ENCODE measurements at regions not wholly inside any gene's neighbourhood (a gene's known extent, or its start where the extent isn't known, plus 50 kb on each side); places are given as distances from the start of the nearest gene placed in this dataset.

- CTCF ChIA-PET (ENCODE audit: low intra/inter-chr PET ratio), result no interaction called here
- in situ Hi-C loops (cut with MboI) (no loop called here), intact Hi-C loops (cut with micrococcal nuclease) (no loop called here)
- no peak for DNase-seq (ENCODE audit: extremely low read depth in 1 of 4, low spot score in 3 of 4)
- Histone ChIP-seq H3K9me1 (ENCODE audit: control insufficient read depth, insufficient read depth, low read length) (no peaks in the 10 kb centered on the region), H3K27ac (ENCODE audit: extremely low read depth, low read depth, low read length) (no peak overlapping the region), H4K20me1 (replicated peaks; ENCODE audit: control insufficient read depth, insufficient read depth, low read length) (no peaks in the 10 kb centered on the region), H3K27me3 (ENCODE audit: control insufficient read depth in 2 of 2, insufficient read depth in 2 of 2, low read length in 2 of 2) (peaks cover 0 to 4% of the 10 kb centered on the region in 2 experiments; a peak in 1 of 5 replicates), H3K4me2 (ENCODE audit: insufficient read depth, low read length) (no peak overlapping the region), H3K9ac (ENCODE audit: insufficient read depth in 1 of 2, low read depth in 2 of 2, low read length in 2 of 2) (no peak overlapping the region), H3K4me1 (replicated peaks in 1 of 2; ENCODE audit: control insufficient read depth in 2 of 2, insufficient read depth in 2 of 2, low read length in 2 of 2) (no peaks in the 10 kb centered on the region; a peak in 2 of 5 replicates), H3K9me3 (replicated peaks; ENCODE audit: control insufficient read depth, insufficient read depth, low read depth, low read length) (no peaks in the 10 kb centered on the region), H3K36me3 (ENCODE audit: control insufficient read depth, insufficient read depth, low read length) (no peaks in the 10 kb centered on the region), H3K79me2 (ENCODE audit: control insufficient read depth, insufficient read depth, low read length) (no peaks in the 10 kb centered on the region), H3K4me3 (no peak overlapping the region), H2AFZ (ENCODE audit: low read depth, low read length) (no peak overlapping the region)
- WGBS (ENCODE audit: insufficient coverage, low coverage, missing lambda C conversion rate), result 0% methylated on average over 2 of the region's 2 CpGs
- BruUV-seq (replicated peaks), result no TSS peak
- TF ChIP-seq ILF3 (IDR thresholded peaks at IDR 0.05; ENCODE audit: borderline replicate concordance) (no peak), TEAD1 (CRISPR knock-in tag; IDR thresholded peaks at IDR 0.05) (no peak), L3MBTL2 (IDR thresholded peaks at IDR 0.05) (no peak), ZNF766 (CRISPR knock-in tag; conservative IDR thresholded peaks at IDR 0.05) (no peak), MAX (CRISPR knock-in tag; IDR thresholded peaks at IDR 0.05) (no peak), EGR1 (conservative IDR thresholded peaks at IDR 0.05) (no peak), JUNB (CRISPR knock-in tag; conservative IDR thresholded peaks at IDR 0.05) (no peak), CHD7 (IDR thresholded peaks at IDR 0.05; ENCODE audit: low read depth, low read length) (no peak), TEAD2 (tag; IDR thresholded peaks at IDR 0.05) (no peak), STAG1 (CRISPR knock-in tag; IDR thresholded peaks at IDR 0.05; ENCODE audit: borderline replicate concordance) (no peak), CREBBP (IDR thresholded peaks at IDR 0.05; ENCODE audit: low read depth, low read length) (no peak), MBD2 (IDR thresholded peaks at IDR 0.05; ENCODE audit: borderline replicate concordance, low read depth) (no peak), NFATC3 (IDR thresholded peaks at IDR 0.05) (no peak)
- ATAC-seq, result no peak
- no peak for FAIRE-seq
- POLR2A ChIA-PET, result interaction anchor here (1.6 kb wide), 1 partner anchor 9 kb away, joined by 4 read pairs; no protein-coding TSS in a partner anchor
These were observed 116.8 kb upstream of the TBX20 start for GRCh38 chr7:35370687-35371086.
